Skeletal muscle tissue (tissue), 3 donors: ENCODE measurements at regions not wholly inside any gene's neighbourhood (a gene's known extent, or its start where the extent isn't known, plus 50 kb on each side); places are given as distances from the start of the nearest gene placed in this dataset.

Experiments used
- H3K27ac ChIP-seq: one replicate; pipeline ENCODE4 v1.7.0; 2013; ENCODE audit warnings: mild to moderate bottlenecking, low read depth, low read length, inconsistent platforms
- H3K27me3 ChIP-seq, 3 donors: one replicate each; pipeline ENCODE4 v1.7.0; 2013; ENCODE audit warnings: low read length in 3 of 3; ENCODE audit not compliant: control insufficient read depth in 3 of 3, insufficient read depth in 3 of 3
- H3K36me3 ChIP-seq, 3 donors: one replicate each; pipeline ENCODE4 v1.7.0; 2013; ENCODE audit warnings: low read length in 3 of 3; ENCODE audit not compliant: control insufficient read depth in 3 of 3, insufficient read depth in 3 of 3
- H3K4me1 ChIP-seq, 3 donors: one replicate each; pipeline ENCODE4 v1.7.0; 2013; ENCODE audit warnings: low read length in 3 of 3, mild to moderate bottlenecking in 3 of 3; ENCODE audit not compliant: control insufficient read depth in 3 of 3, insufficient read depth in 3 of 3
- H3K4me3 ChIP-seq, 3 donors: one replicate each; pipeline ENCODE4 v1.7.0; 2013; ENCODE audit warnings: low read length in 3 of 3
- H3K9ac ChIP-seq, 3 donors: one replicate each; pipeline ENCODE4 v1.7.0; 2013; ENCODE audit warnings: low read length in 3 of 3, mild to moderate bottlenecking in 3 of 3, moderate library complexity in 2 of 3, low read depth in 1 of 3
- H3K9me3 ChIP-seq, 3 donors: one replicate each; pipeline ENCODE4 v1.7.0; 2013; ENCODE audit warnings: low read length in 3 of 3; ENCODE audit not compliant: control insufficient read depth in 3 of 3
- donor health status: Osteomylitis.

- Histone ChIP-seq H3K9me3 (no peaks in the 10 kb centered on the region), H3K27ac (no peak overlapping the region), H3K4me1 (peaks cover 0 to 9% (median 4%) of the 10 kb centered on the region in 3 donors), H3K9ac (no peak overlapping the region), H3K27me3 (no peaks in the 10 kb centered on the region), H3K36me3 (no peaks in the 10 kb centered on the region), H3K4me3 (no peak overlapping the region)
These were observed 159.3 kb upstream of the TARS1 start for GRCh38 chr5:33281431-33281843.

DNA sequence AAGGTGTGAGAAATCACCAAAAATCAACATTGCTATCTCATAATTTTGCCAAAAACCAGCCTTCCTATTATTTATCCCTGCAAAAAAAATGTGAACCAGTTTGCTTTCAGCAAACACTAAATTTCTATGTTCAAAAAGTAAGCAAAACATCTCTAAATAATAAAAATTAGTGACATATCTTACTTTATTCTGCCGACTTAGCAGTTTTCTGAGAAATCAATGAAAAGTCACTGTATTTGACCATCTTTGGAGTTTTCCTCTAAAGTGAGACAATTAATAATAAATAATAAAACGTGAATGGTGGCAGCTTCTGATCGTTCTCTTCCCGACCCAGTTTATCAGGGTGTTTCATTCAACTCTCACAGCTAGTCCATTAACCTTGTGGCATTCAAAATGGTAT lies 158.6 kb upstream of the TARS1 start:
- Histone ChIP-seq H3K4me1 (peaks cover 3 to 5% (median 4%) of the 10 kb centered on the region in 3 donors), H3K4me3 (no peak overlapping the region), H3K27me3 (no peaks in the 10 kb centered on the region), H3K36me3 (no peaks in the 10 kb centered on the region), H3K9me3 (no peaks in the 10 kb centered on the region), H3K9ac (no peak overlapping the region), H3K27ac (no peak overlapping the region)

GRCh38 chr5:33282696-33283095 lies 158.1 kb upstream of the TARS1 start:
- H3K27ac ChIP-seq, result no peak overlapping the region
- no peaks in the 10 kb centered on the region for H3K27me3 ChIP-seq
- no peaks in the 10 kb centered on the region for H3K36me3 ChIP-seq
- no peaks in the 10 kb centered on the region for H3K9me3 ChIP-seq
- no peak overlapping the region for H3K9ac ChIP-seq
- no peak overlapping the region for H3K4me3 ChIP-seq
- peaks cover 4 to 6% (median 5%) of the 10 kb centered on the region in 3 donors for H3K4me1 ChIP-seq

DNA sequence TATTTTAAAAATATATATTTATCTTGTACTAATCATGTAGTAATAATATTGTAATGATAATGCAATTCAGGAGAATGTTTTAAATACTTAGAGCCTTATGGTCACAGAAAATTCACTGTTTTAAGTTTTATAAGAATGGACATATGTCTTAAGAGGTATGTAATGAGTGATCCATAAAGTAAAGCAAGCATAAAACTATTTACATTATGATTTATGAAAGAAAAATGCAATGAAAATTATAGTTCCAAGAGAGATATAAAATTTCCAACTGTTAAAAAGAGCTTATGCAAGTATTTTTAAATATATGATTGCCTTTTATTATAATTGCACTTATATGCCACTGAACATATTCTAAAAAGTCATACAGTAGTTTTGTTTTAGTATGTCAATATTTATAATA lies 157.5 kb upstream of the TARS1 start:
- no peak overlapping the region for H3K4me3 ChIP-seq
- H3K27me3 ChIP-seq, result no peaks in the 10 kb centered on the region
- no peaks in the 10 kb centered on the region for H3K36me3 ChIP-seq
- no peak overlapping the region for H3K27ac ChIP-seq
- peaks cover 4 to 6% (median 5%) of the 10 kb centered on the region in 3 donors for H3K4me1 ChIP-seq
- no peaks in the 10 kb centered on the region for H3K9me3 ChIP-seq
- H3K9ac ChIP-seq, result no peak overlapping the region

GRCh38 chr5:33284681-33285080 lies 156.1 kb upstream of the TARS1 start:
- H3K9ac ChIP-seq, result no peak overlapping the region
- no peak overlapping the region for H3K27ac ChIP-seq

GRCh38 chr5:33287242-33287641 lies 153.5 kb upstream of the TARS1 start:
- peak overlapping the region in 1 of 3 donors; percentile 16 for H3K4me3 ChIP-seq
- no peaks in the 10 kb centered on the region for H3K9me3 ChIP-seq
- no peaks in the 10 kb centered on the region for H3K27me3 ChIP-seq
- no peak overlapping the region for H3K9ac ChIP-seq
- H3K36me3 ChIP-seq, result no peaks in the 10 kb centered on the region
- H3K27ac ChIP-seq, result peak overlapping the region; percentile 27
- peaks cover 8 to 10% (median 9%) of the 10 kb centered on the region in 3 donors for H3K4me1 ChIP-seq

More at GRCh38 chr5:33284681-33285080, 156.1 kb upstream of the TARS1 start:
- Histone ChIP-seq H3K36me3 (no peaks in the 10 kb centered on the region), H3K9me3 (no peaks in the 10 kb centered on the region), H3K4me3 (no peak overlapping the region), H3K27me3 (no peaks in the 10 kb centered on the region), H3K4me1 (peaks cover 4 to 6% (median 5%) of the 10 kb centered on the region in 3 donors)

DNA sequence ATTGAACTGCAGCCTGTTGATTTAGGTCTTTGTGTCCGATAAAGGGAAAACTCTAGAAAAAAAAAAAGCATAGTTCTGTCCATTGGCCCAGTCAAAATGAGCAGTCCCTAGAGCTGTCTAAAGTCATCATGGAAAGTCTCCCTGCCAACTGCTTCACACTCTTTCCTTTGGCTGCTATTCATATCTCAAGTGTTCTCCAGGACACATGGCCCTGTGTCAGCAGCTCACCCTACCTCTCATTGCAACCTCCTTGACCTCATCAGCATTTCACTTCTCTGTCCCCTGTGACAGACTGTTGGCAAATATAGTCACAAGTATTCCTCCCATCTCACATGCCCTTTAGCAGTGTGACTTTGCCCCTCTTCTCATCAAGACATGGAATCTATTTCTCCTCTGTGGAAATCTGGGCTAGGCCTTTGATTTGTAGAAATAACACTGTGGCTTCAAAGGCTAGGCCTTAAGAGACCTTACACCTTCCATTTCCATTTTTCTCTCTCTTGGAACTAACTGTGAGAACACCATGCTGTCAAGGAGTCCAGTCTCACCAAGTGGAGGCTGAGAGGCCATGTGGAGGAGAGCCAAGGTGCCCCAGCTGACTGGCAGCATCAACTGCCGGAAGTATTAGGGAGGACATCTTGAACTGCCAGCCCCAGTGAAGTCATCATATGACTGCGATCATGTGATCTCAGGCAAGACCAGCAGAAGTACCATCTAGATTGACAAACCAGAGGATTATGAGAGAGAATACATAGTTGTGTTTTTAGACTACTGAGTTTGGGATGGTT lies 149.4 kb upstream of the TARS1 start:
- Histone ChIP-seq H3K27me3 (no peaks in the 10 kb centered on the region), H3K4me3 (no peak overlapping the region), H3K4me1 (peaks cover 4 to 10% (median 9%) of the 10 kb centered on the region in 3 donors), H3K9me3 (no peaks in the 10 kb centered on the region), H3K36me3 (no peaks in the 10 kb centered on the region), H3K9ac (no peak overlapping the region), H3K27ac (peak overlapping the region; percentile 77)

GRCh38 chr5:33297760-33298216 lies 143.0 kb upstream of the TARS1 start:
- H3K9me3 ChIP-seq, result no peaks in the 10 kb centered on the region
- H3K36me3 ChIP-seq, result no peaks in the 10 kb centered on the region
- H3K4me1 ChIP-seq, result peaks cover 0 to 2% (median 0%) of the 10 kb centered on the region in 3 donors
- no peaks in the 10 kb centered on the region for H3K27me3 ChIP-seq
- no peak overlapping the region for H3K27ac ChIP-seq
- no peak overlapping the region for H3K9ac ChIP-seq
- H3K4me3 ChIP-seq, result no peak overlapping the region

DNA sequence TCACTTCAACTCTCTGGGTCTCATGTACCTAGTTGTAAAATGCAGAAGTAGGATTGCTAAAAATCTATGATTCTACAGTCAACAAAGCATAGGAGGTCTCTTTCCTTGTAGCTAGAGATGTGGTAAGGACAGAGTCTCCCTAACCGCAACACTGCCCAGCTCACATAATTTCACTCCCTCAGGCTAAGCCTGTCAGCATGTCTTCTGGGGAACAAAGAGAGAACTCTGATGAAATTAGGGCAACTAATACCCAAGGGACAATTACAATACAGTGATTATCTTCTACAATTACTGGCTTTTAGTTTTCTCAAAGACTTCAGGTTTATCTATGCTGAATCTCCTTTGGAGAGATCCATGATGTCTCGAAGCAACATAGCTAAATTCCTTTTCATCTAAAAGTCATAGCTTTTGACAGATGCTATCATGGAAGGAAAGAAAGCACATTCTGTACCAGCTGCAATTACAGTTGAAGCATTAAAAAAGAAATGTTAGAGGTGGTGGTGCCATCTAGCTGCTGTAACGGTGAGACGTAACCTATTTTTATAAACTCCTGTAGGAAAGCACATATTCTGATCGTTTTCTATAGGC lies 141.1 kb upstream of the TARS1 start:
- no peak overlapping the region for H3K4me3 ChIP-seq
- no peaks in the 10 kb centered on the region for H3K27me3 ChIP-seq
- no peaks in the 10 kb centered on the region for H3K9me3 ChIP-seq
- peak overlapping the region in 2 of 3 donors; percentile 35 to 46 for H3K9ac ChIP-seq
- H3K36me3 ChIP-seq, result no peaks in the 10 kb centered on the region
- H3K4me1 ChIP-seq, result peaks cover 0 to 2% (median 0%) of the 10 kb centered on the region in 3 donors
- H3K27ac ChIP-seq, result no peak overlapping the region

DNA sequence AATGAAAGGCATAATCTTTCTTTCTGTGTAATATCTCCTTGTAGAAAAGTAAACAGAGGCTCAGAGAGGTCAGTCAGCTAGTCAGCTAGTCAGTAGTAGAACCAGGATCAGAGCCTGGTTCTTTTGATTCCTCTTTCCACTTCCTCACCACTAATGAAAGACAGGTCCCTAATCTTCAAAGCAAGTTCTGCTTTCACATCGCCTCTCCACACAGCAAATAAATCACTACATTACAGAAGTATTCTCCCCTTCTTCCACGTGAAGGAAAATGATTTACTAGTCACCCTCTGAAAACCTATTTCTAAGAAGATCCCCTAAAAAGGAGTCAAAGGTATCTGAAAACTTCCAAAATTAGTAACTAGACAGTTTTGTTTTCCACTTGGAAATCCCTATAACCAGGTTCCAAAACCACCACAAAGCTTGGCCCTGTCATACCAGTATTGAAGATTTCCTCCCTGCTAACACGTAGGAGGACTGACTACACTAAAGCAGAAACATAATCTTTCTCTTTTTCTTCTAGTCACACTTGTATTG lies 140.5 kb upstream of the TARS1 start:
- Histone ChIP-seq H3K27ac (no peak overlapping the region), H3K36me3 (no peaks in the 10 kb centered on the region), H3K9ac (peak overlapping the region in 2 of 3 donors; percentile 35 to 46)

More for the DNA sequence above, 140.5 kb upstream of the TARS1 start:
- peaks cover 0 to 2% (median 0%) of the 10 kb centered on the region in 3 donors for H3K4me1 ChIP-seq
- H3K27me3 ChIP-seq, result no peaks in the 10 kb centered on the region
- H3K4me3 ChIP-seq, result no peak overlapping the region
- H3K9me3 ChIP-seq, result no peaks in the 10 kb centered on the region
